ENCODE measurements at regions not wholly inside any gene's neighbourhood (a gene's known extent, or its start where the extent isn't known, plus 50 kb on each side); places are given as distances from the start of the nearest gene placed in this dataset.

- TF ChIP-seq EZH2phosphoT487 (IDR thresholded peaks at IDR 0.05; ENCODE audit: low read depth, severe bottlenecking, unreplicated experiment) (no peak), CTCF (IDR thresholded peaks at IDR 0.05; ENCODE audit: poor library complexity) (no peak), EZH2 (IDR thresholded peaks at IDR 0.05; ENCODE audit: borderline replicate concordance) (no peak)
- Histone ChIP-seq H3K79me2 (no peaks in the 10 kb centered on the region), H3K9me2 (replicated peaks; ENCODE audit: insufficient read depth) (no peaks in the 10 kb centered on the region), H3K4me1 (ENCODE audit: insufficient read depth) (no peaks in the 10 kb centered on the region), H3K27me3 (no peaks in the 10 kb centered on the region), H4K20me1 (ENCODE audit: insufficient read depth, poor library complexity, severe bottlenecking) (no peaks in the 10 kb centered on the region), H3K9me3 (ENCODE audit: low read depth) (no peaks in the 10 kb centered on the region), H3K27ac (no peak overlapping the region), H3K4me2 (no peak overlapping the region), H3K4me3 (no peak overlapping the region), H3K36me3 (replicated peaks; ENCODE audit: insufficient read depth, low read depth) (no peaks in the 10 kb centered on the region), H2AFZ (no peak overlapping the region)
- no peak for DNase-seq (ENCODE audit: low spot score)
- WGBS (ENCODE audit: low lambda C conversion rate, missing lambda C conversion rate): 96% methylated on average over 14 of the region's 14 CpGs
Measured at GRCh38 chr4:96170198-96170597, 330.3 kb downstream of the PDHA2 start.

- Histone ChIP-seq H3K4me2 (no peak overlapping the region), H3K27ac (no peak overlapping the region), H3K27me3 (no peaks in the 10 kb centered on the region), H2AFZ (no peak overlapping the region), H3K9me3 (ENCODE audit: low read depth) (no peaks in the 10 kb centered on the region), H3K4me3 (no peak overlapping the region), H3K9me2 (replicated peaks; ENCODE audit: insufficient read depth) (no peaks in the 10 kb centered on the region), H3K36me3 (replicated peaks; ENCODE audit: insufficient read depth, low read depth) (no peaks in the 10 kb centered on the region), H4K20me1 (ENCODE audit: insufficient read depth, poor library complexity, severe bottlenecking) (no peaks in the 10 kb centered on the region), H3K4me1 (ENCODE audit: insufficient read depth) (no peaks in the 10 kb centered on the region), H3K79me2 (no peaks in the 10 kb centered on the region)
- DNase-seq (ENCODE audit: low spot score): no peak
- WGBS (ENCODE audit: low lambda C conversion rate, missing lambda C conversion rate): 73% methylated on average over 3 of the region's 3 CpGs
- TF ChIP-seq EZH2phosphoT487 (IDR thresholded peaks at IDR 0.05; ENCODE audit: low read depth, severe bottlenecking, unreplicated experiment) (no peak), EZH2 (IDR thresholded peaks at IDR 0.05; ENCODE audit: borderline replicate concordance) (no peak), CTCF (IDR thresholded peaks at IDR 0.05; ENCODE audit: poor library complexity) (no peak)
Measured at GRCh38 chr4:96173756-96174155, 333.9 kb downstream of the PDHA2 start.

GRCh38 chr4:96175871-96176270, 336.0 kb downstream of the PDHA2 start:
- H3K4me2 ChIP-seq: no peak overlapping the region
- DNase-seq (ENCODE audit: low spot score): no peak
- H3K27me3 ChIP-seq: no peaks in the 10 kb centered on the region
- H4K20me1 ChIP-seq (ENCODE audit: insufficient read depth, poor library complexity, severe bottlenecking): no peaks in the 10 kb centered on the region
- H3K4me3 ChIP-seq: no peak overlapping the region
- no peaks in the 10 kb centered on the region for H3K9me2 ChIP-seq (replicated peaks; ENCODE audit: insufficient read depth)
- H2AFZ ChIP-seq: no peak overlapping the region
- no peaks in the 10 kb centered on the region for H3K36me3 ChIP-seq (replicated peaks; ENCODE audit: insufficient read depth, low read depth)
- no peaks in the 10 kb centered on the region for H3K9me3 ChIP-seq (ENCODE audit: low read depth)
- no peaks in the 10 kb centered on the region for H3K4me1 ChIP-seq (ENCODE audit: insufficient read depth)
- WGBS (ENCODE audit: low lambda C conversion rate, missing lambda C conversion rate): 85% methylated on average over 4 of the region's 4 CpGs
- H3K79me2 ChIP-seq: no peaks in the 10 kb centered on the region
- H3K27ac ChIP-seq: no peak overlapping the region
- TF ChIP-seq EZH2 (IDR thresholded peaks at IDR 0.05; ENCODE audit: borderline replicate concordance) (no peak), CTCF (IDR thresholded peaks at IDR 0.05; ENCODE audit: poor library complexity) (no peak), EZH2phosphoT487 (IDR thresholded peaks at IDR 0.05; ENCODE audit: low read depth, severe bottlenecking, unreplicated experiment) (no peak)

- WGBS (ENCODE audit: low lambda C conversion rate, missing lambda C conversion rate): 71% methylated on average over 3 of the region's 3 CpGs
- DNase-seq (ENCODE audit: low spot score): no peak
- no peak overlapping the region for H3K4me3 ChIP-seq
Measured at GRCh38 chr4:96183611-96184010, 343.7 kb downstream of the PDHA2 start.

More at GRCh38 chr4:96183611-96184010, 343.7 kb downstream of the PDHA2 start:
- no peaks in the 10 kb centered on the region for H3K9me3 ChIP-seq (ENCODE audit: low read depth)
- H3K9me2 ChIP-seq (replicated peaks; ENCODE audit: insufficient read depth): no peaks in the 10 kb centered on the region
- no peak overlapping the region for H3K4me2 ChIP-seq
- no peaks in the 10 kb centered on the region for H3K4me1 ChIP-seq (ENCODE audit: insufficient read depth)
- H3K79me2 ChIP-seq: no peaks in the 10 kb centered on the region
- no peak for TF ChIP-seq EZH2 (IDR thresholded peaks at IDR 0.05; ENCODE audit: borderline replicate concordance)
- no peak for TF ChIP-seq CTCF (IDR thresholded peaks at IDR 0.05; ENCODE audit: poor library complexity)
- TF ChIP-seq EZH2phosphoT487 (IDR thresholded peaks at IDR 0.05; ENCODE audit: low read depth, severe bottlenecking, unreplicated experiment): no peak
- H2AFZ ChIP-seq: no peak overlapping the region
- H4K20me1 ChIP-seq (ENCODE audit: insufficient read depth, poor library complexity, severe bottlenecking): no peaks in the 10 kb centered on the region
- no peak overlapping the region for H3K27ac ChIP-seq
- no peaks in the 10 kb centered on the region for H3K27me3 ChIP-seq
- H3K36me3 ChIP-seq (replicated peaks; ENCODE audit: insufficient read depth, low read depth): no peaks in the 10 kb centered on the region
